Natural killer cell (primary cell): ENCODE measurements at regions not wholly inside any gene's neighbourhood (a gene's known extent, or its start where the extent isn't known, plus 50 kb on each side); places are given as distances from the start of the nearest gene placed in this dataset.
"Not testable (repeated sequence)": the region's sequence is repeated elsewhere in the genome, so short reads cannot be mapped to it uniquely, and the experiment has no call there.

Experiments
- ATAC-seq, 3 donors: fragments of 150-1000 bp in 2 of 3; fragments of 200-7000 bp in 1 of 3; cut with Tn5 transposase; 1 replicate in 1 of 3; 2 replicates in 2 of 3; pipeline ENCODE4 v1.10.0; 2021; ENCODE audit warnings: mild to moderate bottlenecking in 2 of 3, moderate library complexity in 2 of 3
- DNase-seq, 2 donors: peaks; one replicate each; pipeline versions ENCODE4 v3.0.0 to v3.0.0-alpha.2; 2013 to 2021; ENCODE audit warnings: mixed read lengths in 1 of 2
- H3K27ac ChIP-seq: one replicate; pipeline ENCODE4 v1.5.1; 2013; ENCODE audit warnings: mild to moderate bottlenecking, low read length
- H3K27me3 ChIP-seq: one replicate; pipeline ENCODE4 v1.6.1; 2013; ENCODE audit warnings: low read length; ENCODE audit not compliant: control insufficient read depth, insufficient read depth
- H3K36me3 ChIP-seq: one replicate; pipeline ENCODE4 v1.6.1; 2013; ENCODE audit warnings: low read length; ENCODE audit not compliant: control insufficient read depth, insufficient read depth
- H3K4me1 ChIP-seq: one replicate; pipeline ENCODE4 v1.6.1; 2013; ENCODE audit warnings: low read length; ENCODE audit not compliant: control insufficient read depth, insufficient read depth
- H3K4me3 ChIP-seq: one replicate; pipeline ENCODE4 v1.5.1; 2013; ENCODE audit warnings: low read length
- H3K9me3 ChIP-seq: one replicate; pipeline ENCODE4 v1.6.1; 2013; ENCODE audit warnings: low read length; ENCODE audit not compliant: control insufficient read depth, insufficient read depth
- H3K27ac Mint-ChIP-seq, 2 donors: one replicate each; pipeline ENCODE4 v1.8.0; 2022; ENCODE audit warnings: mild to moderate bottlenecking in 2 of 2, mixed read lengths in 2 of 2, moderate library complexity in 1 of 2
- H3K27me3 Mint-ChIP-seq, 2 donors: one replicate each; pipeline ENCODE4 v1.8.0; 2022; ENCODE audit warnings: low read depth in 2 of 2, mixed read lengths in 2 of 2
- H3K36me3 Mint-ChIP-seq: one replicate; pipeline ENCODE4 v1.8.0; 2022; ENCODE audit warnings: mixed read lengths
- H3K4me1 Mint-ChIP-seq, 2 donors: one replicate each; pipeline ENCODE4 v1.8.0; 2022; ENCODE audit warnings: mixed read lengths in 2 of 2
- H3K4me3 Mint-ChIP-seq: one replicate; pipeline ENCODE4 v1.8.0; 2022; ENCODE audit warnings: mild to moderate bottlenecking, moderate library complexity, mixed read lengths
- H3K9me3 Mint-ChIP-seq, 2 donors: one replicate each; pipeline ENCODE4 v1.8.0; 2022; ENCODE audit warnings: mixed read lengths in 2 of 2
- CTCF ChIP-seq: fragments of 200-600 bp; IDR thresholded peaks from one replicate; pipeline ENCODE4 v1.8.0; 2022; ENCODE audit warnings: antibody characterized with exemption
- WGBS: methylation state at CpG from one replicate; pipeline ENCODE4 v1.1.7; 2013; ENCODE audit warnings: missing lambda C conversion rate; ENCODE audit not compliant: insufficient coverage; 5-methylcytosine and 5-hydroxymethylcytosine counted together
- intact Hi-C: fragments of 100-400 bp; cut with micrococcal nuclease; formaldehyde crosslinking; loops from one replicate; pipeline ENCODE4 v1.14.2; 2022

DNA sequence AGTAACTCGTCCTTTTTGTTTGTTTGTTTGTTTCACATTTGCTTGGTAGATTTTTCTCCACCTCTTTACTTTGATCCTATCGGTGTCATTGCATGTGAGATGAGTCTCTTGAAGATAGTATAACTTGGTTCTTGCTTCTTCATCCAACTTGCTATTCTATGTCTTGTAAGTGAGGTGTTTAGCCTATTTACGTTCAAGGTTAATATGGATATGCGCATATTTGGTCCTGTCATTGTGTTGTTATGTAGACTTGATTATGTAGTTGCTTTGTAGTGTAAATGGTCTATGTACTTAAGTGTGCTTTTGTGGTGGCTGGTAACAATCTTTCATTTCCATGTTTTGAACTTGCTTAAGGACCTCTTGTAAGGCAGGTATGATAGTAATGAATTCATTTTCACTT lies 192.8 kb upstream of the MAGI2 start:
- intact Hi-C loops, result no loop called here
- H3K27me3 Mint-ChIP-seq, result no peaks in the 10 kb centered on the region
- Histone ChIP-seq H3K4me3 (no peak overlapping the region), H3K36me3 (no peaks in the 10 kb centered on the region), H3K27me3 (no peaks in the 10 kb centered on the region), H3K27ac (no peak overlapping the region), H3K9me3 (peaks cover 3% of the 10 kb centered on the region), H3K4me1 (no peaks in the 10 kb centered on the region)
- no peak for TF ChIP-seq CTCF
- H3K4me3 Mint-ChIP-seq, result no peak overlapping the region
- DNase-seq, result no peak
- no peak for ATAC-seq
- peaks cover 7 to 27% of the 10 kb centered on the region in 2 donors for H3K9me3 Mint-ChIP-seq
- H3K27ac Mint-ChIP-seq, result no peak overlapping the region
- peaks cover 6% of the 10 kb centered on the region for H3K36me3 Mint-ChIP-seq
- 99% methylated on average over 3 of the region's 4 CpGs for WGBS
- H3K4me1 Mint-ChIP-seq, result no peaks in the 10 kb centered on the region

GRCh38 chr7:79636849-79637248 lies 183.4 kb upstream of the MAGI2 start:
- H3K36me3 ChIP-seq, result no peaks in the 10 kb centered on the region
- no peak for ATAC-seq
- no peaks in the 10 kb centered on the region for H3K4me1 ChIP-seq
- H3K4me1 Mint-ChIP-seq, result no peaks in the 10 kb centered on the region
- no peaks in the 10 kb centered on the region for H3K27me3 ChIP-seq
- H3K4me3 Mint-ChIP-seq, result no peak overlapping the region
- H3K36me3 Mint-ChIP-seq, result peaks cover 6% of the 10 kb centered on the region
- no peak for TF ChIP-seq CTCF
- H3K9me3 ChIP-seq, result no peaks in the 10 kb centered on the region
- no peaks in the 10 kb centered on the region for H3K27me3 Mint-ChIP-seq
- intact Hi-C loops, result no loop called here
- H3K27ac Mint-ChIP-seq, result no peak overlapping the region
- H3K4me3 ChIP-seq, result no peak overlapping the region
- H3K27ac ChIP-seq, result no peak overlapping the region
- peaks cover 9 to 12% of the 10 kb centered on the region in 2 donors for H3K9me3 Mint-ChIP-seq
- DNase-seq, result no peak

GRCh38 chr7:79625921-79626320 lies 172.5 kb upstream of the MAGI2 start:
- ATAC-seq, H3K4me1 ChIP-seq, H3K27ac Mint-ChIP-seq, DNase-seq, H3K27me3 Mint-ChIP-seq, H3K9me3 ChIP-seq, H3K4me1 Mint-ChIP-seq, H3K9me3 Mint-ChIP-seq, H3K27ac ChIP-seq, H3K27me3 ChIP-seq, H3K36me3 ChIP-seq, H3K4me3 Mint-ChIP-seq, intact Hi-C loops, H3K36me3 Mint-ChIP-seq, H3K4me3 ChIP-seq: not testable (repeated sequence)

DNA sequence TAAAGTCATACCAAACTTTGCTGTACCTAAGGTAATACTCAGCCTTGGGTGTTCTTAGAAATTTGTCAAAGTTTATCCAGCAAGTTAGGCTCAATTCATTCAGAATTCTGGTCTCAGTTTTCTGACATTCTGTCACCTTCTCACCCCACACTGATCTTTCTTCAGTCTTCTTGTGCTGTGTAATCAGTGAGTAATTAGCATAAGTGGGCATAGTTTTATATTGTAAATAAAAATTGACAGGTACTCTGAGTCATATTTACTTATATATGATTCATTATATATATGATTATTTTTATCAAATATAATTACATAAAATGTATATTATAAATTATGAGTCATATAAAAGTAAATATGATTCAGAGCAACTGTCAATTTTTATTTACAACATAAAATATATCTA lies 170.9 kb upstream of the MAGI2 start:
- H3K4me3 Mint-ChIP-seq, result no peak overlapping the region
- no peak overlapping the region for H3K4me3 ChIP-seq
- H3K9me3 ChIP-seq, result no peaks in the 10 kb centered on the region
- intact Hi-C loops, result no loop called here
- no peak for TF ChIP-seq CTCF
- no peaks in the 10 kb centered on the region for H3K4me1 ChIP-seq
- no peak overlapping the region for H3K27ac ChIP-seq
- no peak for ATAC-seq
- no peaks in the 10 kb centered on the region for H3K4me1 Mint-ChIP-seq
- H3K27ac Mint-ChIP-seq, result no peak overlapping the region
- DNase-seq, result no peak
- no peaks in the 10 kb centered on the region for H3K36me3 ChIP-seq
- H3K27me3 Mint-ChIP-seq, result no peaks in the 10 kb centered on the region
- peaks cover 7 to 10% of the 10 kb centered on the region in 2 donors for H3K9me3 Mint-ChIP-seq
- H3K27me3 ChIP-seq, result no peaks in the 10 kb centered on the region
- H3K36me3 Mint-ChIP-seq, result no peaks in the 10 kb centered on the region
